ENCODE measurements at regions not wholly inside any gene's neighbourhood (a gene's known extent, or its start where the extent isn't known, plus 50 kb on each side); places are given as distances from the start of the nearest gene placed in this dataset.

- no peak for TF ChIP-seq RELB (IDR thresholded peaks at IDR 0.05; ENCODE audit: low read depth)
- TF ChIP-seq STAT3 (IDR thresholded peaks at IDR 0.05; ENCODE audit: low read depth, low read length), result no peak
- TF ChIP-seq ATF2 (IDR thresholded peaks at IDR 0.05; ENCODE audit: low read length), result no peak
- TF ChIP-seq HSF1 (IDR thresholded peaks at IDR 0.05; ENCODE audit: low read depth, low read length), result no peak
Observed at GRCh38 chr13:63308549-63309165, 1893.0 kb upstream of the PCDH20 start (continued).

- no TSS peak for BruUV-seq (replicated peaks)
- 0% methylated on average over 3 of the region's 3 CpGs for WGBS (ENCODE audit: insufficient coverage, insufficient replicate concordance, low lambda C conversion rate, missing lambda C conversion rate)
- Histone ChIP-seq H3K79me2 (ENCODE audit: control insufficient read depth, insufficient read depth, low read length) (no peaks in the 10 kb centered on the region), H3K4me1 (ENCODE audit: control insufficient read depth, insufficient read depth, low read length) (no peaks in the 10 kb centered on the region), H3K4me2 (ENCODE audit: control insufficient read depth, insufficient read depth) (no peak overlapping the region), H3K9me3 (replicated peaks; ENCODE audit: control insufficient read depth, insufficient read depth, low read length) (no peaks in the 10 kb centered on the region), H3K27me3 (replicated peaks in 1 of 2; ENCODE audit: control insufficient read depth in 2 of 2, insufficient read depth in 2 of 2, low read length in 1 of 2) (no peaks in the 10 kb centered on the region), H3K36me3 (ENCODE audit: control insufficient read depth in 2 of 2, insufficient read depth in 2 of 2, low read length in 1 of 2) (no peaks in the 10 kb centered on the region), H4K20me1 (ENCODE audit: control insufficient read depth, insufficient read depth) (no peaks in the 10 kb centered on the region), H3K4me3 (no peak overlapping the region), H3K27ac (ENCODE audit: control insufficient read depth, insufficient read depth) (no peak overlapping the region), H2AFZ (ENCODE audit: control insufficient read depth, low read depth, low read length) (peak overlapping the region; percentile 17; the same call in 1 of the 2 replicates), H3K9ac (ENCODE audit: control insufficient read depth, insufficient read depth, low read length) (no peak overlapping the region)
- ChIA-PET RAD21 (ENCODE audit: unreplicated experiment) (no interaction called here), POLR2A (no interaction called here), CTCF (no interaction called here), SMC1A (ENCODE audit: uncharacterized antibody, unreplicated experiment) (interaction anchor here (0.8 kb wide), 1 partner anchor 112 kb away, joined by 3 read pairs; no protein-coding TSS in a partner anchor)
- ATAC-seq (peak; percentile 65), DNase-seq (ENCODE audit: low read depth, low spot score) (no peak), FAIRE-seq (no peak)
- TF ChIP-seq IKZF2 (IDR thresholded peaks at IDR 0.05) (peak in 1 of 2 experiments; percentile 20; a peak in 1 of 4 replicates), SPI1 (IDR thresholded peaks at IDR 0.05; ENCODE audit: borderline replicate concordance, insufficient read depth, low read depth, low read length) (peak; percentile 69), BHLHE40 (IDR thresholded peaks at IDR 0.05; ENCODE audit: borderline replicate concordance in 1 of 2, low read depth in 2 of 2, low read length in 1 of 2) (no peak)
- intact Hi-C loops (cut with micrococcal nuclease; ENCODE audit: unreplicated experiment), result no loop called here
- in situ Hi-C loops (cut with MboI), result no loop called here
Observed at GRCh38 chr13:63307228-63307627, 1891.6 kb upstream of the PCDH20 start.
